Glutamatergic neuron (in vitro differentiated cells): ENCODE measurements at regions not wholly inside any gene's neighbourhood (a gene's known extent, or its start where the extent isn't known, plus 50 kb on each side); places are given as distances from the start of the nearest gene placed in this dataset.
"Not testable (repeated sequence)": the region's sequence is repeated elsewhere in the genome, so short reads cannot be mapped to it uniquely, and the experiment has no call there.

Source experiments
- DNase-seq: peaks from one replicate; pipeline ENCODE4 v3.0.0; 2022
- H3K27ac Mint-ChIP-seq: one replicate; pipeline ENCODE4 v1.8.0; 2020; ENCODE audit warnings: mild to moderate bottlenecking, mixed read lengths, inconsistent platforms; ENCODE audit not compliant: unreplicated experiment
- H3K27me3 Mint-ChIP-seq: one replicate; pipeline ENCODE4 v1.8.0; 2020; ENCODE audit warnings: mild to moderate bottlenecking, moderate library complexity, mixed read lengths, inconsistent platforms; ENCODE audit not compliant: unreplicated experiment
- H3K36me3 Mint-ChIP-seq: one replicate; pipeline ENCODE4 v1.8.0; 2020; ENCODE audit warnings: mild to moderate bottlenecking, mixed read lengths, inconsistent platforms; ENCODE audit not compliant: unreplicated experiment
- H3K4me1 Mint-ChIP-seq: one replicate; pipeline ENCODE4 v1.8.0; 2020; ENCODE audit warnings: mild to moderate bottlenecking, low read depth, mixed read lengths, inconsistent platforms; ENCODE audit not compliant: unreplicated experiment
- H3K4me3 Mint-ChIP-seq: one replicate; pipeline ENCODE4 v1.8.0; 2020; ENCODE audit warnings: mild to moderate bottlenecking, mixed read lengths, inconsistent platforms; ENCODE audit not compliant: unreplicated experiment
- H3K9me3 Mint-ChIP-seq: one replicate; pipeline ENCODE4 v1.8.0; 2020; ENCODE audit warnings: mild to moderate bottlenecking, moderate library complexity, mixed read lengths, inconsistent platforms; ENCODE audit not compliant: unreplicated experiment
- CTCF ChIP-seq: fragments of 200-600 bp; sonication (generic); IDR thresholded peaks from one replicate; pipeline ENCODE4 v1.5.0; 2021; ENCODE audit not compliant: partially characterized antibody, unreplicated experiment

GRCh38 chr6:113248532-113248931 lies 608.6 kb upstream of the MARCKS start:
- no peak for DNase-seq
- Mint-ChIP-seq H3K9me3 (peaks cover 2% of the 10 kb centered on the region), H3K27ac (no peak overlapping the region), H3K27me3 (peaks cover 3% of the 10 kb centered on the region), H3K36me3 (peaks cover 4% of the 10 kb centered on the region), H3K4me1 (no peaks in the 10 kb centered on the region), H3K4me3 (no peak overlapping the region)
- no peak for TF ChIP-seq CTCF

- not testable (repeated sequence) for H3K27ac Mint-ChIP-seq, H3K9me3 Mint-ChIP-seq, H3K4me3 Mint-ChIP-seq, H3K4me1 Mint-ChIP-seq, DNase-seq, H3K27me3 Mint-ChIP-seq, H3K36me3 Mint-ChIP-seq
These were observed 603.0 kb upstream of the MARCKS start for GRCh38 chr6:113254194-113254593.

GRCh38 chr6:113258771-113259170 lies 598.4 kb upstream of the MARCKS start:
- H3K9me3 Mint-ChIP-seq, result no peaks in the 10 kb centered on the region
- H3K4me3 Mint-ChIP-seq, result no peak overlapping the region
- peaks cover under 1% of the 10 kb centered on the region for H3K27me3 Mint-ChIP-seq
- H3K27ac Mint-ChIP-seq, result no peak overlapping the region
- H3K4me1 Mint-ChIP-seq, result no peaks in the 10 kb centered on the region
- H3K36me3 Mint-ChIP-seq, result no peaks in the 10 kb centered on the region
- no peak for TF ChIP-seq CTCF
- DNase-seq, result no peak

GRCh38 chr6:113271437-113271836 lies 585.7 kb upstream of the MARCKS start:
- no peak for DNase-seq
- no peaks in the 10 kb centered on the region for H3K4me1 Mint-ChIP-seq
- peaks cover 5% of the 10 kb centered on the region for H3K27me3 Mint-ChIP-seq
- TF ChIP-seq CTCF, result no peak
- peaks cover 20% of the 10 kb centered on the region for H3K9me3 Mint-ChIP-seq
- H3K27ac Mint-ChIP-seq, result no peak overlapping the region
- H3K36me3 Mint-ChIP-seq, result peaks cover 37% of the 10 kb centered on the region
- H3K4me3 Mint-ChIP-seq, result no peak overlapping the region

- no peaks in the 10 kb centered on the region for H3K27me3 Mint-ChIP-seq
- H3K36me3 Mint-ChIP-seq, result no peaks in the 10 kb centered on the region
- no peak overlapping the region for H3K27ac Mint-ChIP-seq
- H3K9me3 Mint-ChIP-seq, result no peaks in the 10 kb centered on the region
- H3K4me3 Mint-ChIP-seq, result no peak overlapping the region
- no peaks in the 10 kb centered on the region for H3K4me1 Mint-ChIP-seq
- no peak for DNase-seq
- no peak for TF ChIP-seq CTCF
These were observed 580.5 kb upstream of the MARCKS start for GRCh38 chr6:113276601-113277000.

GRCh38 chr6:113277111-113277510 lies 580.0 kb upstream of the MARCKS start:
- Mint-ChIP-seq H3K4me3 (no peak overlapping the region), H3K9me3 (no peaks in the 10 kb centered on the region), H3K27me3 (no peaks in the 10 kb centered on the region), H3K27ac (no peak overlapping the region), H3K4me1 (no peaks in the 10 kb centered on the region), H3K36me3 (no peaks in the 10 kb centered on the region)
- TF ChIP-seq CTCF, result no peak
- DNase-seq, result no peak
